MM.1S (cell line): ENCODE measurements at regions not wholly inside any gene's neighbourhood (a gene's known extent, or its start where the extent isn't known, plus 50 kb on each side); places are given as distances from the start of the nearest gene placed in this dataset.

Experiments used
- CTCF ChIP-seq: fragments of 300-600 bp; sonication (generic); IDR thresholded peaks from 2 replicates; pipeline ENCODE4 v1.5.1; 2016; ENCODE audit warnings: antibody characterized with exemption, low read length, mixed read lengths
- EZH2 ChIP-seq: fragments of 300-600 bp; sonication (generic); optimal IDR thresholded peaks from 2 replicates; pipeline ENCODE3; 2017; ENCODE audit warnings: low read depth, mild to moderate bottlenecking, antibody characterized with exemption, low read length, mixed read lengths

GRCh38 chr9:99285965-99286364, 63.9 kb downstream of the SEC61B start:
- TF ChIP-seq CTCF: no peak
- TF ChIP-seq EZH2: no peak
